KOPT-K1 (cell line): ENCODE measurements at regions not wholly inside any gene's neighbourhood (a gene's known extent, or its start where the extent isn't known, plus 50 kb on each side); places are given as distances from the start of the nearest gene placed in this dataset.

Experiments
- H3K27ac ChIP-seq: fragments of 200-600 bp; sonication (generic); 2 replicates; pipeline ENCODE4 v1.5.1; 2016; ENCODE audit warnings: antibody characterized with exemption, mild to moderate bottlenecking, low read depth, low read length; ENCODE audit not compliant: poor library complexity, severe bottlenecking
- H3K36me3 ChIP-seq: fragments of 200-600 bp; sonication (generic); 2 replicates; pipeline ENCODE4 v1.5.1; 2017; ENCODE audit warnings: antibody characterized with exemption, mild to moderate bottlenecking, low read length, moderate library complexity; ENCODE audit not compliant: insufficient read depth
- H3K9me3 ChIP-seq: fragments of 200-600 bp; sonication (generic); 2 replicates; pipeline ENCODE4 v1.5.1; 2017; ENCODE audit warnings: antibody characterized with exemption, low read length, mild to moderate bottlenecking; ENCODE audit not compliant: insufficient read depth, poor library complexity, severe bottlenecking

- Histone ChIP-seq H3K9me3 (no peaks in the 10 kb centered on the region), H3K36me3 (no peaks in the 10 kb centered on the region), H3K27ac (no peak overlapping the region)
Observed at GRCh38 chr12:32033406-32033805, 73.2 kb upstream of the BICD1 start.

GRCh38 chr12:32034045-32034444, 72.6 kb upstream of the BICD1 start:
- Histone ChIP-seq H3K36me3 (no peaks in the 10 kb centered on the region), H3K9me3 (no peaks in the 10 kb centered on the region), H3K27ac (no peak overlapping the region)

GRCh38 chr12:32036477-32037263, 70.0 kb upstream of the BICD1 start:
- Histone ChIP-seq H3K36me3 (no peaks in the 10 kb centered on the region), H3K9me3 (no peaks in the 10 kb centered on the region), H3K27ac (no peak overlapping the region)

- H3K27ac ChIP-seq, result no peak overlapping the region
- H3K9me3 ChIP-seq, result peaks cover 17% of the 10 kb centered on the region
- no peaks in the 10 kb centered on the region for H3K36me3 ChIP-seq
Observed at GRCh38 chr12:32039347-32039746, 67.3 kb upstream of the BICD1 start.

- no peak overlapping the region for H3K27ac ChIP-seq
- H3K36me3 ChIP-seq, result no peaks in the 10 kb centered on the region
- H3K9me3 ChIP-seq, result peaks cover 20% of the 10 kb centered on the region
Observed at GRCh38 chr12:32039917-32040575, 66.6 kb upstream of the BICD1 start.

GRCh38 chr12:32043928-32044549, 62.6 kb upstream of the BICD1 start:
- H3K36me3 ChIP-seq, result no peaks in the 10 kb centered on the region
- H3K9me3 ChIP-seq, result peaks cover 20% of the 10 kb centered on the region

GRCh38 chr12:32047357-32048212, 59.1 kb upstream of the BICD1 start:
- no peak overlapping the region for H3K27ac ChIP-seq
- H3K9me3 ChIP-seq, result peaks cover 20% of the 10 kb centered on the region
- H3K36me3 ChIP-seq, result no peaks in the 10 kb centered on the region

More at GRCh38 chr12:32043928-32044549, 62.6 kb upstream of the BICD1 start:
- no peak overlapping the region for H3K27ac ChIP-seq

- Histone ChIP-seq H3K36me3 (no peaks in the 10 kb centered on the region), H3K9me3 (peaks cover 18% of the 10 kb centered on the region), H3K27ac (no peak overlapping the region)
Observed at GRCh38 chr12:32048791-32049190, 57.9 kb upstream of the BICD1 start.

- Histone ChIP-seq H3K9me3 (peaks cover 21% of the 10 kb centered on the region), H3K27ac (no peak overlapping the region), H3K36me3 (no peaks in the 10 kb centered on the region)
Observed at GRCh38 chr12:32049956-32050355, 56.7 kb upstream of the BICD1 start.

- peaks cover 26% of the 10 kb centered on the region for H3K9me3 ChIP-seq
- no peak overlapping the region for H3K27ac ChIP-seq
- no peaks in the 10 kb centered on the region for H3K36me3 ChIP-seq
Observed at GRCh38 chr12:32051511-32052211, 55.0 kb upstream of the BICD1 start.

GRCh38 chr12:32052212-32052713, 54.4 kb upstream of the BICD1 start:
- Histone ChIP-seq H3K9me3 (peaks cover 26% of the 10 kb centered on the region), H3K27ac (no peak overlapping the region), H3K36me3 (no peaks in the 10 kb centered on the region)

GRCh38 chr12:32053881-32054624, 52.6 kb upstream of the BICD1 start:
- H3K36me3 ChIP-seq, result no peaks in the 10 kb centered on the region

More at GRCh38 chr12:32053881-32054624, 52.6 kb upstream of the BICD1 start:
- H3K9me3 ChIP-seq, result peaks cover 26% of the 10 kb centered on the region
- peak overlapping the region; percentile 28 for H3K27ac ChIP-seq
